8988T (cell line): ENCODE measurements at regions not wholly inside any gene's neighbourhood (a gene's known extent, or its start where the extent isn't known, plus 50 kb on each side); places are given as distances from the start of the nearest gene placed in this dataset.

Experiments used
- DNase-seq: peaks from one replicate; pipeline ENCODE4 v3.0.0; 2011

DNA sequence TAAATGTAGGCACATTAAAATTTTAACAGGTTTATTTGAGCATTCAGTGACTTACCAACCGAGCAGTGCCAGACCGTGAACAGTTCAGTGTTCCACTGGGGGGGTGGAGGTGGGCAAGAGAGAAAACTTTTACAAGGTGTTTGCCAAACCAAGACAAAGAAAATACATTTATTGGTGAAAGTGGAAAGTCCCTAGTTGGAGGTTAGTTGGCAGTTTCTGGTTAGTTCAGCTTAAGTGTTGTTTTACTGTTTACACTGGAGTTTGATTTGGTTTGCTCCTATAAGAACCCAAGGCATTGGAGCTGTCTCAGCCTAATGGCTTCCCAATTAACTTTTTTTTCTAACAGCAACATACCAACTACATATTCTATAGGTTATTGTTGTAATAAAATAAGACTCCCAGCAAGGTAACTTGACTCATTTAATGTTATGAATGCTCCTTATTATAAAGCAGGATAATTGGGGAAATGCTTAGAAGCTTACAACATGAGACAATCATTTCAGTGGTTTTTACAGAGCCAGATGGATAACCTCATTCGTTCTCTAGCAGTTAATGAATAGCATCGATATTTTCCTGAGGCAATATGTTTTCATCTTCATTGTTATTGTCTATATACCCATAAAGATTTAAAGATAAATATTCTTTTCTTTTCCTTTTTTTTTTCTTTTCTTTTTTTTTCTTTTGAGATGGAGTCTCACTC lies 115.8 kb downstream of the ETNK1 start:
- no peak for DNase-seq

DNA sequence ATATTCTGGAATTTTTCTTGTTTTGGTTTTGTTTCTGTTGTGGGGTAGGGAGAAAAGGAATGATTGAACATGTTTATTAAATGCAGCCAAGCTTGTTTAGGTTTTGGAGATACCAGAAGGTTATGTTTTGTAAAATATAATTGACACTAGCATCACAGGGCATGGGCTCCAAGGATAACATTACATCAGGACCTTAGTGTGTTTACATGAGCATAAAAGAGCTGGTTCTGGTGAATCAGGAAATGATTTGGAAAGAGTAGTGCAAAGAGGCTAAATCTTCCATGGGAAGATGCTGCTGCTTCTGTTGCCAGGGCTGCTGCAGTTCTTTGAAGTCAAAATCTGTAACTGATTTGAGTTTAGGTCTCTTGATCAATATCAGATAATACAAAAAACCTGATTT lies 118.7 kb downstream of the ETNK1 start:
- no peak for DNase-seq

DNA sequence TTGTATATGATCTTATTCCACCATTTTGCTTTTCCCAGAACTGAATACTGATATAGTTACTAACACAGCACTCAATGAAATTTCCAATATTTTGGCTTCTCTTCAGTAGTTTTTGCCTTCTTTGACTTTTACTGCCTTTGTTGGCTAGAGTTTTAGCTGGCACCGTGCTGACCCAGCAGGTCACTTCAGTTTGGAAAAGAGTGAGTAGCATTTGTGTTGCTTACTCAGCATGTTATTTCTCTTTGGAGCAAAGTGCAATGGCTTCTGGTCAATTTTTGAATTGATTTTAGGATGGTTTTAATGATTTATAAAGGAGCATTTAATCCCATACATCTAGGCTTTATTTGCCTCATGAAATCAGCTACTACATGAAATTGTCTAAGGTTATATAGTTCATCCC lies 119.2 kb downstream of the ETNK1 start:
- no peak for DNase-seq

DNA sequence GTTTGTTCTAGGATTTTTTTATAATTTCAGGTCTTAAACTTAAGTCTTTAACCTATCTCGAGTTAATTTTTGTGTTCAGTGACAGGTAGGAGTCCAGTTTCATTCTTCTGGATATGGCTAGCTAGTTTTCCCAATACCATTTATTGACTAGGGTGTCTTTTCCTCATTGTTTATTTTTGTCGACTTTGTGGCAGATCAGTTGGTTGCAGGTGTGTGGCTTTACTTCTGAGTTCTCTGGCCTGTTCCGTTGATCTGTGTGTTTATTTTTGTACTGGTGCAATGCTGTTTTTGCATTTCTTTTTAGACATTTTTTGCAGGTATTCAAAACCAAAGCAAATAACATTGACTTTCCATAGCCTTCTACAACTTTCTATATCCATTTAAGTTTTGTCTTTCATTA lies 121.7 kb downstream of the ETNK1 start:
- no peak for DNase-seq

DNA sequence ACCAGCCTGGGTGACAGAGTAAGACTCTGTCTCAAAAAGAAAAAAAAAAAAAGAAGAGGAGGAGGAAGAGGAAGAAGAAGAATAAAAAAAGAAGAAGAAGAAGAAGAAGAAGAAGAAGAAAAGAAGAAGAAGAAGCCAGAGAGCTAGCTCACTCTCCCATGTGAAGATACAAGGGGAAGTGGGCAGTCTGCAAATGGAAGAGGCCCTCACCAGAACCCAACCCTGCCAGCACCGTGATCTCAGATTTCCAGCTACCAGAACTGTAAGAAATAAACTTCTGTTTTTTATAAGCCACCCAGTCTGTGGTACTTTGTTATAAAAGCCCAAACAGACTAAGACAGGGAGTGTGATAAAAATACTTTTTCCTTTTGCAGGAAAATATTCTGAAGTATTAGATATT lies 130.7 kb downstream of the ETNK1 start:
- no peak for DNase-seq

DNA sequence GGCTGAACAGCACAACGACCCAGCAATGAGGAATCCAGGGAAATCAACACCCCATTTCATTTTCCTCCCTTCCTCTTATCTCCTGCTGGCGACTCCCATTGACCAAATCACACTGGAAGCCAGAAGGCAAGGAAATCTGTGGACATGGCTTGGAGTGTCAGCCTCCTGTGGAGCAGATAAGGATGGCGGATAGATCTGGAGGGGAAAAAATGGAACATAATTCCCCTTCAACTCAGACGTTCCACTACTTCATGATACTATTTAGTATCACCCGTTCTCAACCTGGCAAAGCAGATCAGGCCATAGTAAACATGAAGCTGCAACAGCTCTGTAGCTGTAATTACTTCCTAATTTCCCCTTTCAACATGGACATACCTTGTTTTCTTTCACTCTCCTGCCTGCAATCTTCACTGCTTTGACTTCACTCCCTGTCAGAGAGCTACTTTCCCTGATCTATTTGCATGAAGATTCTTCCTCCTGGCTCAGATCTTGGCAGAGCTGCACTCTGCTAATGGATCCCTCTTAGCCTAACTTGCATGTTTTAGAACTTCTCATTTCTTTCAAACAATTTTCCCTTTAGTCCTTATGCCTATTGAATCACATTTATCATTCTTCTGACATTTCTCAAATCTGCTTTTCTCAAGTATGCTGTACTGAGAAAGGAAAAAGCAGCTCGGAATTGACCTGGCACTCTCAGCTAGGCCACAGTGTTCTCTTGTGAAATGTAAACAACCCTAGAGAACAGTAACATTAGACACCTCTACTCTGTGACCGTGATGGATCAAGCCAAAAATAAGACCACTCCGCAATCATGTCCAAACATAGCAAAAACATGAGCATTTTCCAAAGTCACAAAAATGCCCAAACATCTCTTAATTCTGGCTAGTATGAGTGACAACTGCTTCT lies 135.1 kb downstream of the ETNK1 start:
- no peak for DNase-seq

DNA sequence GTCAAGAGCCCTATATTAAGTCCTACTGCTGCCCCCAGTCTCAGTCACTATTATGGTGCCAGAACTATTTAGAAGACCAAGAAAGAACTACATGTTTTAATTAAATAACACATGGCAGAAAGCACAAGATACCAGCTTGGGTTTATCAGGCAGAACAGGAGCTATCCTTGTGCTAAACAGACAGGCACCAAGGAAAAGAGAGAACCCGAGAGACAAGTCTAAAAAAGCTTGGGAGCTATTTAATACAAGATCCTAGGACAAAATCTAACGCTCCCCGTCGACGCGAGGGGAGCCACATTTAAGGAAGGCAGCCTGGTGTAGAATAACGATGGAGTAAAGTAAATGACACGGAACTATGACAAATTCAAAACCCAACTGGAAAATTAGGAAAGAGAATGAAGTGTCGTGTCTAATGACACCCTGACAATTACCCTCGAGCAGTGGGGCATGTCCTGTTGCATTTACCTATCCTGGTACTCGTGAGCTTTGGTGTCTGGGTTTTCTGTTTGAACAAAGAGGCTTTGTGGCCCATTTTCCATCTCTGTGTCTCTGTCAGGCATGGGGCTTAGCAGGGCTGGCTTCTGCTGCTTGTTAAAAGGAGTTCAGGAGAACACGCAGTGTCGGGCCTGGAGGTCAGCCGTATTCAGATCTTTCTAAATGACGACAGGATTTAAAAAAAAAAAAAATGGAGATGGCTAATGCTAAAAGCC lies 140.6 kb downstream of the ETNK1 start:
- DNase-seq = no peak

DNA sequence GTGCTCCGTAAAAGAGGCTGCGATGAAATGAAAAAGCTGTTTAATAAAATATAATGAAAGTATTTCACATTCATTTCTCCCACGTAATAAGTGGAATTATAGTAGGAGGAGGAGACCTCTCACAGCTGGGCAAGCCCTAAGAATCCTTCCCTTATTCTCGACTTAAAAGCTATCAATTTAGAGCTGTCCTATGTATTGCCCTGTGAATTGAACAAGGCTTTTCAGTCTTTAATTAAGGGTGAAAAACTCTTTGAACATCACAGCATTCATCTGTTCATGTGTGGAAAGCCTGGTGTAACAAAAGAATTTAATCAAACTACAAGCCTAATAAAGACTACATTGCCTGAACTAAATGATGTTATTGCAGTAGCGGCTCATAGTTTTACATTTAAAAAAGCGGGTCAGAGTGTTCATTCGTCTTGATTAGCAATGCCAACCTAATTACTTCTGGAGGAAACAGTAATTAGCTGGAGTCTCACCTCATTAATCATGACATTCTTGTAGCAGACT lies 142.0 kb downstream of the ETNK1 start:
- no peak for DNase-seq

DNA sequence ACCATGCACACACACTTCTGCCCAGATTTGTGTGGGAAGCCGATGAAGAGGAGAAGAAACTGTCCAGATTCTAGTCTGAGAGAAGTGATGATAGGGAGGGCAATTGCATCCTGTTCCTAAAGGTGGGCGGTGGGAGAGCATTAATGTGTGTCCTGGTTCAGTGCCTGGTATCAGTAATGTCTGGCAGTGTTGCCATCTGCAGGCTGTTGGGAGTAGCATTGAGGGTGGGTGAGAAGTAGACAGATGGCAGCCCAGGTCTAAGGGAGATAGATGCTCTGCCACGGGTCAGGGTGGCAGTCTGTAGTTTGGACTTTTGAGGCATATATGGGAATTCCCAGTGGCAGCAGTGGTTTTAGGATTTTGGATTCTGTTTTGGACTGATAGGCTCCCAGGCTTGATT lies 156.4 kb downstream of the ETNK1 start:
- DNase-seq = no peak

DNA sequence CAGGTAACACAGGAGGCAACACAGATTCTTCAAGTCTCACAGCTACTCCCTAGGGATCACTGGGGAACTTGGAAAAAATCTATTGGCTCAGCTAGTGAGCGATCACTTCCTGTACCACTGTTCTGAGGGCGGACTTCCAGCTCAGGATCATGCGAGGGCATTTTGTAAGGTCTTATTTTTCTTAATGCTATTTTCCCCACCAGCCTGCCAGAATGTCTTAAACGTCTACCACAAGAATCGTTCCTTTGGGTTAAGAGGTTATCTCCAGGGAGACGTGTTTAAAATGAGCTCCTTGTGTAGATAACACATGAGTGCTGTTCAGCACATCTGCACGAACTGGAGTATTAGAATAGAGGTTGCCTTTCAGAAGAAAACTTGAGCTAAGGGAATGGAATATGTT lies 162.6 kb downstream of the ETNK1 start:
- no peak for DNase-seq

DNA sequence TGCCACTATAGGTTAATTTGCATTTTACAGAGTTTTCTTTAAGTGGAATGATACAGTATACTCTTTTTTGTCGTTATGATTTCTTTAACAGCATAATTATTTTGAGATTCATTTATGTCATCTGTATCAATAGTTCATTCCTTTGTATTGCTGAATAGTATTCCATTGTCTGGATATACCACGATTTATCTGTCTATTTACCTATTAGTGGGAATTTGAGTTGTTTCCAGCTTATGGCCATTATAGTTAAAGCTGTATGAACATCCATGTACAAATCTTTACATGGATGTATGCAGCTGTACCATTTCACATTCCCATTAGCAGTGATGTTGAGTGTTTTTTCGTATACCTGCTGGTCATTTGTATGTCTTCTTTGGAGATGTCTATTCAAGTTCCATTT lies 163.9 kb downstream of the ETNK1 start:
- no peak for DNase-seq

DNA sequence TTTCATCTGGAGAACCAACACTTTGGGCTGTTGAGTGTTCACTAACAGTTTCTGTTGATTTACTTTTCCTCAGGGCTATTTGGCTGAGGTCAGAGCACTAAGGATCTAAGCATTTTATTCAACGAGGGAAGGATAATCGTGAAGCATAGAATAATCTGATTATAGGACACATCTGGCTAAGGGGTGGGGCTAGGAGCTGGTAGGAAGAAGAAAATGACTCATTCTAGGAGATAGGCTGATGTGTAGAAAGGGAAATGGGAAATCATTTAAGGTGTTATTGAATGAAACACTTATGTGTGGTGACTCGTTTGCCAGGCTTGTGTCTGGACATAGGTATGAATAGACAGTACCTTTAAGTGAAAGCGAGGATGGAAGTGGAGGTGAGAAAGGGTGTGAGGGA lies 167.2 kb downstream of the ETNK1 start:
- DNase-seq = no peak

DNA sequence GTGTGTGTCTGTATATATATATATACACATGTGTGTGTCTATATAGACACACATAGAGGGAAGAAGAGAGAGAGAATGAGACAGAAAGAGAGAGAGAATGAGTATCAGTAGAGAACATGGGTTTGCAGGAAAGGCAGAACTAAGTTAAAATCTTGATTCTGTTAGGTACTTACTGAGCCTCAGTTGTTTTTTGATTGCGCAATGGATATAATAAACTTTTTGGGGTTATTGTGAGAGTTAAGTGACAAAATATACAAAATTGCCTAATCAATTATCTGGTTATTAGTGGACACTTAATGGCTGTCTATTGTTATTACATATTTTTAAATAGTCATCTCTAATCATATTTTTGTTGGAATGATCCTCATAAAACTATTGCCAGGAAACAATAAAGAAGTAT lies 169.0 kb downstream of the ETNK1 start:
- no peak for DNase-seq

DNA sequence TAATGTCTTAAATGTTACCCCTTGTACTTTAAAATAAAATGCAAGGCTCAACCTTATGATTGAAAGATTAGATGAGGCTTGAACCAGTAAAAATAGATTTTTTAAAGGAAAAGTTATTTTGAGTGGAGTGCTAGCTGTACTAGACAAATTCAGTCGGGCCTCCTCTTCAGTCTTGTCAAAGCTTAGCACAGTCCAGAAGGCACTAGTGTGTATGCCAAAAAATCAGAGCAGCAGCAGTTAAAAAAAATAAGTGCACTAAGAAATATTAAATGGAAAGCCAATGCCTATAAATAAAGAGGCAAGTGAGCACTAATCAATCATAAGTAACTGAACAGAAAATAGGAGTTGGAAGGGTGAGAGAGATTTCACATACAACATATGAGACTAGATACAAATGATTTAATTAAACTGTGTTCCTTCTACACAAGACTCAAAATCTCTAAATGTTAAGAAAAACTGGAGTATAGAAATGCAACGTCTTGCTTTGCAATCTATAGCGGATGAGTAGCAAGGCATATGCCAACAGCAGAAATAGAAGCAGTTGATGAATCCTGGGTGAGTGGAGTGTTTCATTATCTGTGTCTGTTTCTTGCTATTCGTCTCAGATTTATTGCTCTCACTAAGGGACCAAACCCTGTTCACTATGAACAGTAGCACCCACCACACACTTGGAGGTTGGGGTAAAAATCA lies 172.1 kb downstream of the ETNK1 start:
- DNase-seq = no peak

DNA sequence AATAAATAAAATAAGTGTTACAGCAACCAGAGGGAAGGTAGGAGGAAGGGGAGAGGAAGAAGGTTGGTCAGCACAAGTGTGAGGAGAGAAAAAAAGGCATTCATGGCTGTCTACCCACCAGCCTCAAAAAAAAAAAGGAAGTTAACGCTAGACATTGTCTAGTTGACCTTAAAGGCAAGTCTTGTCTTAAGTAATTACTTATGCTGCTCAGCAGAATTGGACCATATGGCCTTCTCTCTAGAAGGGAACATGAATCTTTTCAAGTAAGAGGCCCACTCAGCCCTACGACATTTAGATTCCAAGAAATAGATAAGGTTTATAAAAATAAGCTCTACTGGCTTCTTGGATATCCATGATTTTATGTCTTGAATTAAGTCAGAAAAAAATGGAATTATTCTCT lies 172.7 kb downstream of the ETNK1 start:
- DNase-seq = no peak

DNA sequence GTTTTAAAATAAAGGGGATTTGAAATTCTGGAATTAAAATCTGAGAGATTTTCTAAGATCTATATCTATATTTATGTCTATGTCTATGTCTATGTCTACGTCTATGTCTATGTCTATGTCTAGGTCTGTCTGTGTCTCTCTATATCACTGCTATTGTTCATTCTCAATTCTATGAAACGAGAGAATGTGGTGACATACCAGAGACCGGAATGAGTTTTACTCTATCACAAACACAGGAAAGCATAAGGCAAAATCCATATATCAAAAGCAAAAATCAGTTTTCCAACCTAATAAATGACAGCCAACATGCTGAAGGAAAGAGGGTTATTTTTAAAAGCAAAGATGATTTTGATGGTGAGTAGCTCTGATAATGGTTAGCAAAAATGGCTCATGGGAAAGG lies 173.1 kb downstream of the ETNK1 start:
- no peak for DNase-seq

DNA sequence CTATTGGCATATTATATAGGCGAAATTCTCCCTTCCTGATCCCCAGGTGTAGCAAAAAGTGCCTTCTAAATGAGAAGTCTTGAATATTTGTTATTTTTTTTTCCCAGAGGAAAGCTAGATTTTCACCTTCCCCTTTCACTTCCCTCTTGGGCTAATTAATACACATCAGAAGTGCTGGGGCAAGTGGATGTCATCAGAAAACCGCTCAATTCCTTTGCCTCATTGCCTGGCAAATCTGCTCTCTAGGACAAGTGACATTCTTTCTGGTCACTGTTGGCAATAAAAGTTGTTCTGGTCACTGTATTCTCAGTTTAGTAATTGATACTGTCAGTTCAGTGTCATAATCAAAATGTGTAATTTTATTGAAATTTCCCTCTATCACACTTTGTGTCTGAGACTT lies 174.5 kb downstream of the ETNK1 start:
- no peak for DNase-seq

DNA sequence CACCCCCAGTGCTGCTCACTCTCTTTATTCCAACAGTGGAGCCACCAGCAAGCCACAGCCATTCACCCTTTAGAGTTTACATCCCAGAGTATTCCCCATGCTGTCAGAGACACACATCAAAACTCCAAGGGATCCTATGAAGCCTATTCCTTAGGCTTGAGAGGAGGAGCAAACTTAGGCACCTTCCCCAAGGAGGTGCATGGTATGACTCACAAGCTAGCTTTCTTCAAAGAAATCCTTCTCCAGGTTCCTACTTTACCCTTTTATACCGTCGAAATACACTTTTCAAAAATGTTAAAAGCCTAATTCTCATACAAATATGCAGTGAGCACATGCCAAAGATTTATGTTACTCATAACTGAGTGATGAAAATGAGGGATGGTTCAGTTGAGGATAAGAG lies 175.4 kb downstream of the ETNK1 start:
- no peak for DNase-seq

DNA sequence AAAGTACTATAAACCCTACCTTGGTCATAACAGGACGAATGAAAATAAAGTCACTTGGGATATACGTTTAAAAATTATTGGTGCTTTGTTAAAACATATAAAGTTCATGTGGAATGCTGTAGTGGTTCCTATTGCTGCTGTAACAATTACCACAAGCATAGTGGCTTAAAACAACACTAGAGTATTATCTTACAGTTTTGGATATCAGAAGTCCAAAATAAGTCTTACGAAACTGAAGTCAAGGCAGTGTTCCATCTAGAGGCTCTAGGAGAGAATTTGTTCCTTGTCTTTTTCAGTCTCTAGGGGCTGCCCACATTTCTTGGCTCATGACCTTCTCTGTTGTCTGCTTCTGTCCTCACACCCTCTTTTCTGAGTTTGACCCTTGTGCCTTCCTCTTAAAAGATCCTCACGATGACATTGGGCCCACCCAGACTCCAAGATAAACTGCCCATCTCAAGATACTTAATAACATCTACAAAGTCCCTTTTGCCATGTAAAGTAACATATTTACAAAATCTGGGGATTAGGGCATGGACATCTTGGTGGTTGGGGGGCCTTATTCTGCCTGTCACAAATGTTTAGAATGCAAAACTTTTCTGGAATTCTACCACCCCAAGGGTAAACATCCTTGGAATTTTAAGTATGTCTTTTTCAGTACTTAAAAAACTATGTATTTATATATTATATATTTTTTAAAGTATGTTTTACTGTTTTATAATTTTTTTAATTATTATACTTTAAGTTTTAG lies 178.1 kb downstream of the ETNK1 start:
- no peak for DNase-seq

DNA sequence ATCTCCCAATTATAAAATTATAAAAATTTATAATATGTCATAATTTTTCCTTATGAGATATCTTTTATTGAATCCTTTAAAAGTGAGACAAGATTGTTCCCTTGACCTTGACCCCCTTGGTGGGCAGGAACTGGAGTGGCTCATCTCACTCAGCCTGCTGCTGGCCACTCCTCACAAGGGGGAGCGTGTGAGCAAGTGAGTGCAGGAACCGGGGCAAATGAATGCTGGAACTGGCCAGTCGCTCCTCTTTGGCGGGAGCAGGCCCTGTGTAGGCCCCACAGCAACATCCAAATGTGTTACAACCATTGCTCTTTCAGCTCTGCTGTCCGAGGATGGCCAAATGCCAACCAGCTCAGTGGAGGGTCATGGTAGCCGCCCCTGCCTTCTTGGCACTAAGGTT lies 178.8 kb downstream of the ETNK1 start:
- no peak for DNase-seq

DNA sequence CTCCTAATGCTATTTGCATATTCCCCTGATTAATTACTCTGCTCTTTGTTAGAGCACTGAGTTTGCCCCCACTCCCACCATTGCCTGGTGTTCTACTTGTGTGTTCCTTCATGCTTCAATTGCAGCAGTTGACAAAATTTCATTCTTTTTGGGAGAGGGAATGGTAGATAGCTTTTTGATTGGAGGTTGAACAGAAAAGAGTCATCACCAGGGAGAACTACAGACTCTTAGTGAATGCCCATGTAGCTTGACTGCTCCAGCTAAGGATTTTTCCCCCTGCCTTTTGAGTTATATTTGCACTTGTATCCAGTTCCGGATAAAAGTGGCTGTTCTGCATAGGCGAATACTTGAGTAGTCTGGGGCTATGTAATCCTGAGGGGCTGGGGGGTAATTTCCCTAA lies 183.9 kb downstream of the ETNK1 start:
- no peak for DNase-seq

DNA sequence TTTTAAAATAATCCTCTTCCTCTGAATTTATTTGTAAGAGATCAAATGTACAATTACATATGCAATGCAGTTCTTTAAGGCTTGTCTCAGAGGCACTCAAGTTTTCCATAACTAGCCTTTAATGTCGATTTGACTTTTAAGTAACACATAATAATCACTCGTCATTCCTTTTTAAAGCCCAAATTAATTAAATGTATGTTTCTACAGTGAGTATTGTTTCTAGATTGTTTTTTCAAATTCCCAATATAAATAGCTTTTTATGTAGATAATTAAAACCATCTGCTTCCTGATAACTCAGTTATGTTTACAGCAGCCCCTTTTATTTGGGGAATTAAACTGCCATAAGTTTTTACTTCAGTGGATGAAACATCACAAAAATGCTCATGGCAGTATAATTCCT lies 185.1 kb downstream of the ETNK1 start:
- DNase-seq = no peak
